Left lung (tissue), 4 donors: ENCODE measurements at regions not wholly inside any gene's neighbourhood (a gene's known extent, or its start where the extent isn't known, plus 50 kb on each side); places are given as distances from the start of the nearest gene placed in this dataset.

Experiments used
- ATAC-seq: fragments of 200-7000 bp; cut with Tn5 transposase; one replicate; pipeline ENCODE4 v1.9.1; 2020; ENCODE audit warnings: moderate library complexity
- DNase-seq, 4 donors: peaks; one replicate each; pipeline ENCODE4 v3.0.0-alpha.2; 2013 to 2020
- H3K27ac ChIP-seq, 2 donors: fragments of 200-600 bp; sonication (generic) in 1 of 2; one replicate each; pipeline versions ENCODE4 v1.5.0 to v1.8.0; 2020 to 2021
- H3K27me3 ChIP-seq, 2 donors: fragments of 200-600 bp; sonication (generic) in 1 of 2; one replicate each; pipeline versions ENCODE4 v1.5.0 to v1.8.0; 2020 to 2021
- H3K36me3 ChIP-seq, 2 donors: fragments of 200-600 bp; sonication (generic) in 1 of 2; one replicate each; pipeline versions ENCODE4 v1.5.0 to v1.8.0; 2020 to 2021
- H3K4me1 ChIP-seq, 2 donors: fragments of 200-600 bp; one replicate each; pipeline ENCODE4 v1.8.0; 2021
- H3K4me3 ChIP-seq, 2 donors: fragments of 200-600 bp; sonication (generic) in 1 of 2; one replicate each; pipeline versions ENCODE4 v1.5.0 to v1.8.0; 2020 to 2021; ENCODE audit warnings: mild to moderate bottlenecking in 1 of 2
- H3K9me3 ChIP-seq, 2 donors: fragments of 200-600 bp; sonication (generic) in 1 of 2; one replicate each; pipeline versions ENCODE4 v1.5.0 to v1.8.0; 2020 to 2021
- intact Hi-C, 2 donors: fragments of 100-400 bp; cut with DNase I; formaldehyde crosslinking; loops; one replicate each; pipeline versions ENCODE4 v1.11.2 to v1.14.2; 2022
- TF ChIP-seq, protein P1 (sequence below), 2 donors: fragments of 200-600 bp; sonication (generic) in 1 of 2; IDR thresholded peaks; one replicate each; pipeline versions ENCODE4 v1.5.0 to v1.8.0; 2021; ENCODE audit warnings: antibody characterized with exemption in 2 of 2
- donor health status: DM: no; HTN: yes; CAD: no.
- donor health status: DM: no; HTN: no; CAD: no.

DNA sequence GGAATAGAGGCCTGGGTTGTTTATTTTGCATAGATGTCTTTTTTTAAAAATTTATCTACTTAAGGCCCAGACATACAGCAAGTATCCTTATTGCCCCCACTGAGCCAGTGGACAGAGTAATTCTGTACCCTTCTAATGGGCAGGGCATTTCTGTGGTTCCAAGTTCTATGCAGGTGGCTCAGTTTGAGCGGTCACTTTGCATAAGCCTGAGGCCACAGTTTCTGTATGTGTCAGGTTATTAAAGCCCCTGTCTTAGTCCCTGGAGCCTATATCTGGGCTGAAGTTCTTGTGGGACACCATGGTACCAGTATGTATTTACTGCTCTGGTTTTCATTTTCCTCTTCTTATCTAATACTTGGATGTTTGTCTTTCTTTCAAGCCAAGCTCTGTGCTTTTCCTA is 168.8 kb downstream of the MID1IP1 start:
- TF ChIP-seq, protein P1, sequence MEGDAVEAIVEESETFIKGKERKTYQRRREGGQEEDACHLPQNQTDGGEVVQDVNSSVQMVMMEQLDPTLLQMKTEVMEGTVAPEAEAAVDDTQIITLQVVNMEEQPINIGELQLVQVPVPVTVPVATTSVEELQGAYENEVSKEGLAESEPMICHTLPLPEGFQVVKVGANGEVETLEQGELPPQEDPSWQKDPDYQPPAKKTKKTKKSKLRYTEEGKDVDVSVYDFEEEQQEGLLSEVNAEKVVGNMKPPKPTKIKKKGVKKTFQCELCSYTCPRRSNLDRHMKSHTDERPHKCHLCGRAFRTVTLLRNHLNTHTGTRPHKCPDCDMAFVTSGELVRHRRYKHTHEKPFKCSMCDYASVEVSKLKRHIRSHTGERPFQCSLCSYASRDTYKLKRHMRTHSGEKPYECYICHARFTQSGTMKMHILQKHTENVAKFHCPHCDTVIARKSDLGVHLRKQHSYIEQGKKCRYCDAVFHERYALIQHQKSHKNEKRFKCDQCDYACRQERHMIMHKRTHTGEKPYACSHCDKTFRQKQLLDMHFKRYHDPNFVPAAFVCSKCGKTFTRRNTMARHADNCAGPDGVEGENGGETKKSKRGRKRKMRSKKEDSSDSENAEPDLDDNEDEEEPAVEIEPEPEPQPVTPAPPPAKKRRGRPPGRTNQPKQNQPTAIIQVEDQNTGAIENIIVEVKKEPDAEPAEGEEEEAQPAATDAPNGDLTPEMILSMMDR (IDR thresholded peaks at IDR 0.05), result no peak
- no peak for ATAC-seq
- intact Hi-C loops, result no loop called here
- no peaks in the 10 kb centered on the region for H3K27me3 ChIP-seq
- H3K4me3 ChIP-seq, result no peak overlapping the region
- H3K36me3 ChIP-seq, result no peaks in the 10 kb centered on the region
- DNase-seq, result no peak
- no peaks in the 10 kb centered on the region for H3K9me3 ChIP-seq
- H3K4me1 ChIP-seq, result peaks cover 0 to 3% of the 10 kb centered on the region in 2 donors
- no peak overlapping the region for H3K27ac ChIP-seq

GRCh38 chrX:38970845-38971244 is 169.6 kb downstream of the MID1IP1 start:
- Histone ChIP-seq H3K27me3 (no peaks in the 10 kb centered on the region), H3K27ac (no peak overlapping the region), H3K4me3 (no peak overlapping the region), H3K9me3 (no peaks in the 10 kb centered on the region), H3K36me3 (no peaks in the 10 kb centered on the region), H3K4me1 (peaks cover 0 to 3% of the 10 kb centered on the region in 2 donors)
- TF ChIP-seq, protein P1 (IDR thresholded peaks at IDR 0.05), result no peak
- intact Hi-C loops, result no loop called here
- ATAC-seq, result no peak
- DNase-seq, result no peak

- no peaks in the 10 kb centered on the region for H3K9me3 ChIP-seq
- no peaks in the 10 kb centered on the region for H3K27me3 ChIP-seq
- DNase-seq (no peak), ATAC-seq (no peak)
- intact Hi-C loops, result no loop called here
- H3K4me1 ChIP-seq, result peaks cover 0 to 3% of the 10 kb centered on the region in 2 donors
- TF ChIP-seq, protein P1 (IDR thresholded peaks at IDR 0.05), result no peak
- H3K4me3 ChIP-seq, result no peak overlapping the region
- H3K27ac ChIP-seq, result no peak overlapping the region
- no peaks in the 10 kb centered on the region for H3K36me3 ChIP-seq
These were observed 172.1 kb downstream of the MID1IP1 start for GRCh38 chrX:38973322-38973721.

DNA sequence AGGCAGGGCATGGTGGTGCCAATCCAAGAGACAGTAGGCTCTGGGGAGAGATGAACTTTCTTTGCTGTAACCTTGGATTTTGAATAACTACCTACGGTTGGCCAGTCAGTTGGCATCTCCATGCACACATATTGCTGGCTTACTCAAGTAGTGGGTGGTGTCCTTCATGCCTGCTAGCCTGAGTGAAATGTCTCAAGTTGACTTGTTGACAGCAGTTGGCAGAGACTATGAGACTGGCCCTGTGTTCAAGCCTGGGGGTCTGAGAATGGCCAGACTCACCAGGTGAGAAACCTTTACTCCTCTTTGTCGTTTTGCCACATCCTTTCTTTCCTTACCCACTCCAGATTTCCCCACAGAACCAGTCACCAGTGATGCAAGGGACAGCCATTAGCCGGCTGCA is 173.3 kb downstream of the MID1IP1 start:
- ATAC-seq (no peak), DNase-seq (no peak)
- TF ChIP-seq, protein P1 (IDR thresholded peaks at IDR 0.05), result no peak
- Histone ChIP-seq H3K9me3 (no peaks in the 10 kb centered on the region), H3K27ac (no peak overlapping the region), H3K4me1 (no peaks in the 10 kb centered on the region), H3K36me3 (no peaks in the 10 kb centered on the region), H3K27me3 (no peaks in the 10 kb centered on the region), H3K4me3 (no peak overlapping the region)
- intact Hi-C loops, result no loop called here

- ATAC-seq, result no peak
These were observed 174.2 kb downstream of the MID1IP1 start for GRCh38 chrX:38975368-38975942.

More at GRCh38 chrX:38975368-38975942, 174.2 kb downstream of the MID1IP1 start:
- DNase-seq, result no peak
- Histone ChIP-seq H3K27me3 (no peaks in the 10 kb centered on the region), H3K36me3 (no peaks in the 10 kb centered on the region), H3K4me3 (no peak overlapping the region), H3K4me1 (no peaks in the 10 kb centered on the region), H3K9me3 (no peaks in the 10 kb centered on the region), H3K27ac (no peak overlapping the region)
- TF ChIP-seq, protein P1 (IDR thresholded peaks at IDR 0.05), result no peak
- intact Hi-C loops, result no loop called here
